ENCODE measurements at regions not wholly inside any gene's neighbourhood (a gene's known extent, or its start where the extent isn't known, plus 50 kb on each side); places are given as distances from the start of the nearest gene placed in this dataset.
"Not testable (repeated sequence)": the region's sequence is repeated elsewhere in the genome, so short reads cannot be mapped to it uniquely, and the experiment has no call there.

- DNase-seq: no peak
These were observed 838.1 kb upstream of the SEMA6D start for GRCh38 chr15:46879032-46879770.

GRCh38 chr15:46880791-46881190 is 836.5 kb upstream of the SEMA6D start:
- no peak for DNase-seq

GRCh38 chr15:46892621-46893160 is 824.6 kb upstream of the SEMA6D start:
- DNase-seq: no peak

- DNase-seq: no peak
These were observed 822.7 kb upstream of the SEMA6D start for GRCh38 chr15:46894644-46895043.

GRCh38 chr15:46897266-46897665 is 820.0 kb upstream of the SEMA6D start:
- no peak for DNase-seq

- DNase-seq: no peak
These were observed 816.3 kb upstream of the SEMA6D start for GRCh38 chr15:46901001-46901400.

- DNase-seq: no peak
These were observed 799.5 kb upstream of the SEMA6D start for GRCh38 chr15:46917721-46918252.

- DNase-seq: no peak
These were observed 798.7 kb upstream of the SEMA6D start for GRCh38 chr15:46918462-46919140.

GRCh38 chr15:46921891-46922290 is 795.4 kb upstream of the SEMA6D start:
- no peak for DNase-seq

GRCh38 chr15:46930426-46930825 is 786.9 kb upstream of the SEMA6D start:
- no peak for DNase-seq

- DNase-seq: no peak
These were observed 784.0 kb upstream of the SEMA6D start for GRCh38 chr15:46933332-46933731.

- DNase-seq: no peak
These were observed 782.5 kb upstream of the SEMA6D start for GRCh38 chr15:46934851-46935250.

- DNase-seq: no peak
These were observed 779.1 kb upstream of the SEMA6D start for GRCh38 chr15:46938169-46938568.

GRCh38 chr15:46941241-46941640 is 776.1 kb upstream of the SEMA6D start:
- DNase-seq: no peak

- DNase-seq: no peak
These were observed 770.4 kb upstream of the SEMA6D start for GRCh38 chr15:46946953-46947352.

- no peak for DNase-seq
These were observed 761.7 kb upstream of the SEMA6D start for GRCh38 chr15:46955576-46955975.

- DNase-seq: no peak
These were observed 760.8 kb upstream of the SEMA6D start for GRCh38 chr15:46956456-46956855.

- DNase-seq: no peak
These were observed 760.4 kb upstream of the SEMA6D start for GRCh38 chr15:46956881-46957280.

GRCh38 chr15:46960581-46960980 is 756.7 kb upstream of the SEMA6D start:
- no peak for DNase-seq

GRCh38 chr15:46961795-46962194 is 755.5 kb upstream of the SEMA6D start:
- DNase-seq: no peak

GRCh38 chr15:46988055-46988454 is 729.2 kb upstream of the SEMA6D start:
- not testable (repeated sequence) for DNase-seq

- DNase-seq: no peak
These were observed 720.9 kb upstream of the SEMA6D start for GRCh38 chr15:46996359-46996758.

GRCh38 chr15:46997501-46997900 is 719.8 kb upstream of the SEMA6D start:
- DNase-seq: no peak

GRCh38 chr15:47003568-47003967 is 713.7 kb upstream of the SEMA6D start:
- DNase-seq: no peak

Measured in inflammatory macrophage (primary cell).